NCI-H748 (cell line): ENCODE measurements at regions not wholly inside any gene's neighbourhood (a gene's known extent, or its start where the extent isn't known, plus 50 kb on each side); places are given as distances from the start of the nearest gene placed in this dataset.
"Not testable (repeated sequence)": the region's sequence is repeated elsewhere in the genome, so short reads cannot be mapped to it uniquely, and the experiment has no call there.

Experiments
- DNase-seq: peaks from one replicate; lab custom pipeline; 2025; ENCODE audit not compliant: unreplicated experiment; lab: John Stamatoyannopoulos, UW

GRCh38 chr17:30644287-30644686, 167.1 kb downstream of the GOSR1 start:
- DNase-seq = not testable (repeated sequence)

GRCh38 chr17:30641428-30641827, 164.2 kb downstream of the GOSR1 start:
- DNase-seq = not testable (repeated sequence)

GRCh38 chr17:30639391-30639790, 162.2 kb downstream of the GOSR1 start:
- DNase-seq = not testable (repeated sequence)

GRCh38 chr17:30638968-30639367, 161.8 kb downstream of the GOSR1 start:
- not testable (repeated sequence) for DNase-seq

GRCh38 chr17:30631651-30632050, 154.4 kb downstream of the GOSR1 start:
- DNase-seq = not testable (repeated sequence)

GRCh38 chr17:30625380-30625779, 148.2 kb downstream of the GOSR1 start:
- not testable (repeated sequence) for DNase-seq

GRCh38 chr17:30624180-30624579, 147.0 kb downstream of the GOSR1 start:
- not testable (repeated sequence) for DNase-seq

- not testable (repeated sequence) for DNase-seq
These were observed 132.5 kb downstream of the GOSR1 start for GRCh38 chr17:30609682-30610081.

GRCh38 chr17:30605523-30605922, 128.3 kb downstream of the GOSR1 start:
- DNase-seq = no peak

GRCh38 chr17:30605027-30605426, 127.8 kb downstream of the GOSR1 start:
- no peak for DNase-seq

- DNase-seq = not testable (repeated sequence)
These were observed 125.2 kb downstream of the GOSR1 start for GRCh38 chr17:30602396-30602795.

GRCh38 chr17:30601984-30602383, 124.8 kb downstream of the GOSR1 start:
- DNase-seq = not testable (repeated sequence)

- DNase-seq = peak; percentile 69
These were observed 123.8 kb downstream of the GOSR1 start for GRCh38 chr17:30600830-30601494.

- peak; percentile 93 for DNase-seq
These were observed 123.0 kb downstream of the GOSR1 start for GRCh38 chr17:30600060-30600829.

GRCh38 chr17:30599428-30600059, 122.3 kb downstream of the GOSR1 start:
- no peak for DNase-seq

GRCh38 chr17:30597776-30598288, 120.6 kb downstream of the GOSR1 start:
- DNase-seq = no peak

- not testable (repeated sequence) for DNase-seq
These were observed 120.0 kb downstream of the GOSR1 start for GRCh38 chr17:30596948-30597775.

GRCh38 chr17:30594953-30595371, 117.8 kb downstream of the GOSR1 start:
- not testable (repeated sequence) for DNase-seq

GRCh38 chr17:30594223-30594952, 117.2 kb downstream of the GOSR1 start:
- no peak for DNase-seq
